Activated CD8-positive, alpha-beta memory T cell treated with anti-CD3 and anti-CD28 coated beads for 48 hours (primary cell): ENCODE measurements at regions not wholly inside any gene's neighbourhood (a gene's known extent, or its start where the extent isn't known, plus 50 kb on each side); places are given as distances from the start of the nearest gene placed in this dataset.
A peak's percentile ranks its signal among the peaks of the same experiment; 100 is the strongest.

Source experiments
- DNase-seq, 3 experiments: peaks; one replicate each; pipeline ENCODE4 v3.0.0-alpha.2; 2020; ENCODE audit warnings: low read depth in 2 of 3, low spot score in 2 of 3

- DNase-seq, result peak in 1 of 3 experiments; percentile 4
Observed at GRCh38 chr15:38853608-38854007, 289.0 kb upstream of the RASGRP1 start.

- no peak for DNase-seq
Observed at GRCh38 chr15:38854506-38854905, 289.9 kb upstream of the RASGRP1 start.

- DNase-seq, result no peak
Observed at GRCh38 chr15:38857814-38858213, 293.2 kb upstream of the RASGRP1 start.

- DNase-seq, result no peak
Observed at GRCh38 chr15:38859574-38859973, 295.0 kb upstream of the RASGRP1 start.

- no peak for DNase-seq
Observed at GRCh38 chr15:38860253-38860652, 295.6 kb upstream of the RASGRP1 start.

GRCh38 chr15:38860674-38861073, 296.1 kb upstream of the RASGRP1 start:
- DNase-seq, result no peak

GRCh38 chr15:38861108-38861507, 296.5 kb upstream of the RASGRP1 start:
- no peak for DNase-seq

GRCh38 chr15:38862099-38862498, 297.5 kb upstream of the RASGRP1 start:
- no peak for DNase-seq

GRCh38 chr15:38863381-38863780, 298.8 kb upstream of the RASGRP1 start:
- no peak for DNase-seq

GRCh38 chr15:38864122-38864521, 299.5 kb upstream of the RASGRP1 start:
- DNase-seq, result no peak

- no peak for DNase-seq
Observed at GRCh38 chr15:38864827-38865581, 300.4 kb upstream of the RASGRP1 start.

GRCh38 chr15:38867556-38867955, 302.9 kb upstream of the RASGRP1 start:
- DNase-seq, result no peak

- no peak for DNase-seq
Observed at GRCh38 chr15:38868326-38869114, 303.9 kb upstream of the RASGRP1 start.

- DNase-seq, result no peak
Observed at GRCh38 chr15:38871638-38872037, 307.0 kb upstream of the RASGRP1 start.

GRCh38 chr15:38872732-38873131, 308.1 kb upstream of the RASGRP1 start:
- no peak for DNase-seq

GRCh38 chr15:38873158-38873557, 308.5 kb upstream of the RASGRP1 start:
- no peak for DNase-seq

GRCh38 chr15:38874464-38874863, 309.9 kb upstream of the RASGRP1 start:
- DNase-seq, result no peak

GRCh38 chr15:38876211-38876610, 311.6 kb upstream of the RASGRP1 start:
- DNase-seq, result no peak

GRCh38 chr15:38876621-38877020, 312.0 kb upstream of the RASGRP1 start:
- no peak for DNase-seq

GRCh38 chr15:38877471-38877870, 312.9 kb upstream of the RASGRP1 start:
- DNase-seq, result no peak

GRCh38 chr15:38878026-38878425, 313.4 kb upstream of the RASGRP1 start:
- no peak for DNase-seq

GRCh38 chr15:38878926-38879325, 314.3 kb upstream of the RASGRP1 start:
- no peak for DNase-seq
